Endometrium (tissue), 2 donors: ENCODE measurements at regions not wholly inside any gene's neighbourhood (a gene's known extent, or its start where the extent isn't known, plus 50 kb on each side); places are given as distances from the start of the nearest gene placed in this dataset.

Experiments
- FAIRE-seq: peaks from 2 replicates; lab custom pipeline; 2012; peaks lifted over from hg19 to GRCh38; lab: Jason Lieb, UNC
- donor health status: control.
- donor health status: control.

DNA sequence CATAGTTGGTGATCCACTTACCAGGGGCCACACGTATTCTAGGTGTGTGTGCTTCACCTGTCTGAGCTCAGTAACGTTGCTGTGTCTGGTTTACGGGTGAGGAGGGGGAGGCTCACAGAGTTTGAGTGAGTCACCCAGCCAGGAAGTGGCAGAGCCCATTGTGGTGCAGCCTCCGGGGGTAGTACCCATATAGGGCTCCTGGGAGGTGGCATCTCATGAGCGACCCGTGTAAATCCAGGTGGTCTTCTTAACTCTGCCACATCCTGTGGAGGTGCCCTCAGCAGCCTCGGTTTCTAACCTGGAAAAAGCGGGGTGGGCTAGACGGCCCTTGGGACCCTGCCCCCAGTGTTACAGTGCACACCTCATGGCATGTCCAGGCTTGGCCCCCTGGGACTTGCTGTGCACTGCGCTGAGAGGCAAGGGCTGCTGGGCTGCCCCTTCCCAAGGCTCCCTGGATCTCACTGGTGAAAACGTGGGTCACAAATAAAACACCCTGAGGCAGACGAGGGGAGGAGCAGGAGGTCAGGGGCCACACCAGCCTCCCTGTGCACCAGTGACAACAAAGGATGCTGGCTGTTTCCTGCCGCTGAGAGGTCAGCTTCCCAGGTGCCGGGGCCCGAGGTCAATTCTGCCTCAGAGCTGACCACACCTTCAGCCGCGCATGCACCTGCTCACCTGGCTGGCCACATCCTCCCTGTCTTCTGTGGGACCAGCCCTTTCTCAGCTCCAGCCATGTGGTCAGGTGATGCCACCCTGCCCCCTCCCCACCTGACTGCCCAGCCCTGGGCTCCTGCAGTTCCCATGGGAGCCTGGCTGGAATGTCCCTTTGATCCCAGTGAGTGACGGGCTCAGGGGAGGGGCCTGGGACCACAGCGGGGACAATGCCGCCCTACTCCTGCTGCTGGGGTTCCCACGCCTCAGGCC, 305.1 kb downstream of the CTTN start:
- no peak for FAIRE-seq

DNA sequence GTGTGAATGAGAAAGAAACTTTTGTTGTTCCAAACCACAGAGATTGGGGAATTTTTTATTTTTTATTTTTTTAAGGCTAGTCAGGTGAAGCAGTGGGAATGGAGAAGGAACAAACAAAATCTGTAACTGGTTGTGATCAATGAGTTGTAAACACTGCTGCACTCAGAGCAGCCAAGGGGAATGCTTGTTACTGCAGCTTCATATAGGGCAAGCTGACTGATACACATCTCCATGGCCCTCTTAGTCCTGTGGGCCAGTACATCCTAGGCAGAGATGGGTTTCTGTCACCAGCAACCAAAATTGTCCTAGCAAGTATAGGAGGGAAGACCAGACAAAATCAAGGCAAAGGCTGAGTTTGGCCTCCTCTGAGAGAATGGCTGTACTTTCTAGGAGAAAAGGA, 306.8 kb downstream of the CTTN start:
- FAIRE-seq: no peak

- FAIRE-seq: no peak
Measured at GRCh38 chr11:70705930-70706329, 307.6 kb downstream of the CTTN start.

DNA sequence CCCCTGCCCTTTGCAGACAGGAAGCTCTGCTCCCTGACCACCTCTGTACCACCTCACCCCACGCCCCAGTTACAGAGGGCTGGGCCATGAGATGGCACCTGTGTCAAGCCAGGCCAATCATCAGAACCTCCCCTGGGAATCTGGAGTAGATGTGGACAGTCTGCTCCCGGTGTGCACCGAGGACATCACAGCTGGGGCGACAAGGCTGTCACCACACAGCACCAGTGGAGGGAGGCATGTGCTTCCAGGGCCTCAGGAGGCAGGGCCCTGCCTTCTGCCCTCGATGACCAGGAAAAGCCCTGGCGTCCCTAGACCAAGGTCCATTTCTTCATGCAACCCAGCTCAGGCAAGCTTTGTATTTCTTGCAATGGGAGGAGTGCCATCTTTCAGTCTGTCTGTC, 309.5 kb downstream of the CTTN start:
- FAIRE-seq: no peak

DNA sequence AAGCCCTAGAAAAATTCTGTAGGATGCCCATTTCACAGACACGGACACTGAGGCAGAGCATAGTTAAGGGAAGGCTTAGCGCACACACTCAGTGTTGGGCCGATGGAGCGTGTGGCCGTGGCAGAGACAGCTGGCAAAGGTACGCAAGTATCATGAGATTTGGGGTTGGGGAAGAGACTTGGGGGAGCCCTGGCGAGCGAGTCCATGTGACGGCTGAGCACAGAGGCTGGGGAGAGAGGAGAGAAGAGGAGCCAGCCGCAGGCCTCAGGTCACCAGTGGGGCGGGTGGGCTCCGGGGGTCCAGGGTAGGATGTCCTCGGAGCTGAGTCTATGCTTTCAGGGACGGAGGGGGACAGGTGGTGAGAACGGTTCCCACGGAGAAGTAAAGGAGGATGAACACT, 311.3 kb downstream of the CTTN start:
- FAIRE-seq: no peak

- FAIRE-seq: no peak
Measured at GRCh38 chr11:70710192-70710591, 311.9 kb downstream of the CTTN start.

DNA sequence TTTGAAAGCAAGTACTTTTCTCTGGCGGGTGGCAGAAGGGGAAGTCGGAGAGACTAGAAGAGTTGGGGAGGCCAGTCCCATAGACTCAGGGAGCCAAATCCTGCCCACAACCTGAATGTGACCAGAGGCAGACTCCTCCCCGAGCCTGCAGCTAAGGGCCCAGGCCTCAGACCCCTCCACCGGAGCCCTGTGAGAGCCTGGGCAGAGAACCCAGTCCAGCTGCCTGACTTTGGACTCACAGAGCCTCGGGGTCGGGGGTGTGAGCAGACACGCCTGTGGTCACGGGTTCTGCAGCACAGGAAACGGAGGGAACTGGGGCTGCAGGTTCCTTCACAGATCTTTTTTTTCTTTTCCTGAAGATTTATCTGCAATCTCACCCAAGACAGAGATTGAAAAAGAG, 312.3 kb downstream of the CTTN start:
- FAIRE-seq: no peak

DNA sequence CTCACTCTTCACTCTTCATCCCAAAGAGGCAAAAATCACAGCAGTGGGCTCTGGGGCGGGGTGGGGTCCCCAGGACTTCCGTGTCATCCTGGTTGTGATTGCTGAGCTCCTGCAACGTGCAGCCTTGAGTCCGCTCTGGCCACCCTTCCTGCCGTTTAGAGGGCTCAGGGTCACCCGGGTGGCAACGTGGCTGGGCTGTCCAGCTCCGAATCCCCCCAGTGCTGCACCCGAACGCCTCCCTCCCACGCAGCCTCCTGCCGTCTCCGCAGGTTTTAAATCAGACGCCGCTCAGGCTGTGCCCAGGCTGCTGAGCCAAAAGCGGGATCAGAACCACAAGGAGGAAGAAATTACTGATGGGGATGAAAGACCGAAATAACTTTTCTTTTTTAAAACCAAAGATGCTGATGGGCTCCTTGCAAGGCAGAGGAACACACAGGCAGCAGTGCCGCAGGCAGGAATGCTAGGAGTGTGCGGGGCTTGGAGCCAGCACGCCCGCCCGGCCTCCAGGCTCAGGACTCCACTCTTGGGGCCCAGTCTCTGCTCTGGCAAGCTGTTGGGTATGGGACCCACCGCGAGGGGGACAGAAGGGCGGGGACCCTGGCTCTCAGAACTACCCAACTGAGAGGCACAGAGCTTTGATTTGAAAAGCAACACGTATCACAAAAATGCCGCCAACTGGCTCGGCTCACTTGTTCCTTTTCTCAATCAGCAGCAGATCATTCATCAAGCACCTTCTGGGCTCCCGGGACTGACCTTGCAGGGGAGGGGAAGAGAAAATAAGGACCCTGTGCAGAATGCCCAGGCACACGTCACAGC, 313.0 kb downstream of the CTTN start:
- FAIRE-seq: no peak

GRCh38 chr11:70711911-70712185, 313.5 kb downstream of the CTTN start:
- FAIRE-seq: no peak

- no peak for FAIRE-seq
Measured at GRCh38 chr11:70712471-70712870, 314.1 kb downstream of the CTTN start.

DNA sequence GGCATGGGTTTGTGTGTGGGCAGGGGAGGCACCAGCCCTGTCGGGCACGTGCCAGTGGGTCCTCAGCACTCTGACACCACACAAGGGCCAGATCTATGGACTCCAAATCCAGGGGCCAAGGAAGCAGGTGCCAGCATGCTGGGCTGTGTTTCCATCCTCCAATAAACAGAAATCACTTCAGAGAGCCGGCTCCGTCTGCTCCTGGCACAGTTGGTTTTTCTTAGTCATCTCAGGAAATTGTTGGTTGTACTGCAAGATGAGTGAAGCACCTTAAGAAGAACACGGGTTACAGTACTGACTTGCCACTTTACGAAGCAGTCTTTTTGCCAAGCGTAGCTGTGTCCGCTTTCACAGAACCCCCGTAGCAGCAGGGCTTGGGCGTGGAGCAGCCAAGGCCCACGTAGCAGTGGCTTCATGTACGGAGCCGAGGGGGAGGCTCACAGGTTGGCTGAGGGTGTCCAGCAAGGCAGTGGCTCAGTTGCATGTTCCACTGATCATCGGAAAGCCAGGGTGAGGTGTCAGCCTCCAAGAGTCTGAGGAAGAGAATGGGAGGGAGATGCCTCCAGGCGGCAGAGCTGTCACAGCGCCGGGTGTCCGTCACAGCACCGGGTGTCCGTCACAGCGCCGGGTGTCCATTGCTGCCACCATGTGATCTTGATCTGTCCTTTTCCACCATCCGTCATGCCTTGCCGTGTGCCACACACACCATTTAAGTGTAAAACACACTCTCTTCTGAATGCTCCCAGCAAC, 314.9 kb downstream of the CTTN start:
- FAIRE-seq: no peak

DNA sequence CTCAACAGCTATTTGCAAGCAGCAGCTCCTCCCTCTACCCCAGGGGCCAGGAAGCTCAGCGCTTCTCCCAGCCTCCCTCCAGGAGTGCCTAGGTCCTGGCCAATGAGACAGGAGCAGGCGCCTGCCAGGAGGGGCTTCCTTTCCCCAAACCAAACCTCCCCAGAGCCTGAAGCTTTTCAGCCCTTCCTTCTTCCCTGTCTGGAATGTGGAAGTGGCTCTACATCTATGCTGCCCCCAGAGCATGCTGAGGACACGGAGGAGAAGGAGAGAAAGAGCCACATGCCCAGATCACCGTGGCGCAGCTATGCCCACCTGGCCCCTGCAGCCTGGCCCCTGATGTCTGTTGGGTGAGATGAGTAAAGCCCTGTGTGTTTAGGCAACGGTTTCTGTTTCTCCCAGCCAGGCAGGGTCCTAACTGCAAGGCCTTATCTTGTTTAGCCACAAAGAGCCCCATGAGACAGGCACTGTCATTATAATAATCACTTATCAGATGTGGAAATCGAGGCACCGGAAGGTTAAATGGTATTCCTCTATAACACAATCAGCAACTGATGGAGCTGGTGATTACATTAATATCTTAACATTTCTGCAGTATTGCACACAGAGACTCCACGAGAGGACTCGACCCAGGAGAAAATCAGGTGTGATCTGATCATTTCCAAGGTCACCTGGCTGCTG, 315.8 kb downstream of the CTTN start:
- FAIRE-seq: no peak

- no peak for FAIRE-seq
Measured at GRCh38 chr11:70715166-70715951, 317.0 kb downstream of the CTTN start.

DNA sequence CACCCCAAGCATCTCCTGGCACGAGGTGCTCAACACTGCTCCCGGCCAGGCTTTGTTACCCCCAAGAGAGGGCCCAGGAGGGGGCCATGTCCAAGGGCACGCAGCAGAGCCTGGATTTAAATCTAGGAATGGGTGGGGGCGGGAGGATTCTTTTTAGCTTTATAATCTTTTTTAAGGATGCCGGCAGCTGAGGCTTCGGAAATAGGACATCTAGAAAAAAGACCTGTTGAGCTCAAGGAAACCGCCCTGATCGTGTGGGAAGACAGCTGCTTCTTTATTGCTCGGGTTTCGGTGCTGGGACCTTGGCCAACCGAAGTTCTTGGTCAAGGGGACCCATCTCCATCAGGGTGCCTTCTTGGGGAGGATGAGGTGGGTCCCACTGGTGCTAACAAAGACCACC, 317.9 kb downstream of the CTTN start:
- no peak for FAIRE-seq

GRCh38 chr11:70716986-70717775, 318.9 kb downstream of the CTTN start:
- FAIRE-seq: no peak

DNA sequence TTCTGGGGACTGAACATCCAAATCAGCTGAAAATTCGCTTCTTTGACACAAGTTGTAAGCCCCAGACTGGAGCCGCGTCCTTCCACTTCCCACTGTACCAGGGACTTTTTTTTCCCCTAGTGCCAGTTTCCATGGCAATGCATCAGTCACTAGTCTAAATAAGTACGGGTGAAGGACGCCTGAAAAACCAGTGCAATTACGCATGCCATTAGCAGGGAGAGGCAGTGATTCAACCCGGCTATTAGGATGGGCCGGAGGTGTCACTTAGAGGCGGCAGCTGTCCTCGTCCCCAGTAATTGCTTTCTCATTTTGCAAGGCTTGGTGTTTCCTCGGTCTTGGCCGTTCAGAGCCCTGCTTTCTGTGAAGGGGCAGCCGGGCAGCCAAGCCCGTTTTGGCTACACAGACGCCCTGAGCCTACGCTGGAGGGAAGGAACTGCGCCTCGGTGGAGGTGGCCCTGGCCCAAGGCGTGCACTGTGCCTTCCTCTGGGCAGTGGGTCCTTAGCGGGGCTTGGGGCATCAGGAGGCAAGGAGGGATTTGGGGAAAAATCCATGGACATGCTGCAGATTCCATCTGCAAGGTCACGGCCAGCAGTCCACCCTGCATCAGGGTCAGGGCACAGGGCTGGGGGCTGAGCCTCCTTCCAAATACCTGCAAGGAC, 319.7 kb downstream of the CTTN start:
- FAIRE-seq: no peak

- FAIRE-seq: no peak
Measured at GRCh38 chr11:70719516-70719915, 321.2 kb downstream of the CTTN start.

DNA sequence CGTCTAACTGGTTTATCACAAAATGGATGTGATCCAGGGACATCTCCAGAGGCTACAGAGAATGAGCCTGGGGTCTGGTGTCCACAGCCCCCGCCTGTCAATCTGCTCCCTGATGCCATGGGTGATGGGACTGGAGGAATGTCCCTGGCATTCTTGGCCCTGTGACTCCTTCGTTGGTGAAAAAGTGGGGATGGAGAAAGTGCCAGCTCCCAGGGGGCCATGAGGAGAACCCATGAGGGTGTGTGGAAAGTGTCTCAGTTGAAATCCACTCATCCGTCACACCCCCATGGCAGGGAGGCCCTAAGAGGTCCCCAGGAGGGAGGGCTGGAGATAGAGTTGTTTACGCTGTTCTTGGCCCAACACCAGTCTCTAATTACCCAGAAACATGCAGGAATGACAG, 322.0 kb downstream of the CTTN start:
- no peak for FAIRE-seq

- FAIRE-seq: no peak
Measured at GRCh38 chr11:70721006-70721405, 322.7 kb downstream of the CTTN start.

DNA sequence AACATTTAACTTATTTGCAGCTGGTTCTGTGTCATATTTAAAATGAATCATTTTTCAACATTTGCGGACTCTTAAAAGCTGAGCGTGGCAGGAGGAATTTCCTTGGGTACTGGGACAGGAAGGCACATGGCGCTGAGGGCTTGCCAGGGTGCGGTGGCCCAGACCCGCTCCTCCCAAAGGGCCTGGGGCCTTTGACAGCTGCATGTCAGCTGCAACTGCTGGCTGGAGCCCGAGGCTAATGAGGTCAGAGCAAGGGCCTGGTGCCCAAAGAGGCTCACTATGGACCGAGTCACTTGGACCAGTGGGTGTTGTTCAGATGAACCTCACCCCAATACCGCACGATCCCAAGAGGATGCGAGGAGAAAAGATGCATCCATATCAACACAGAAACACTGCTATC, 326.9 kb downstream of the CTTN start:
- FAIRE-seq: no peak
